ENCODE measurements at regions not wholly inside any gene's neighbourhood (a gene's known extent, or its start where the extent isn't known, plus 50 kb on each side); places are given as distances from the start of the nearest gene placed in this dataset.

DNA sequence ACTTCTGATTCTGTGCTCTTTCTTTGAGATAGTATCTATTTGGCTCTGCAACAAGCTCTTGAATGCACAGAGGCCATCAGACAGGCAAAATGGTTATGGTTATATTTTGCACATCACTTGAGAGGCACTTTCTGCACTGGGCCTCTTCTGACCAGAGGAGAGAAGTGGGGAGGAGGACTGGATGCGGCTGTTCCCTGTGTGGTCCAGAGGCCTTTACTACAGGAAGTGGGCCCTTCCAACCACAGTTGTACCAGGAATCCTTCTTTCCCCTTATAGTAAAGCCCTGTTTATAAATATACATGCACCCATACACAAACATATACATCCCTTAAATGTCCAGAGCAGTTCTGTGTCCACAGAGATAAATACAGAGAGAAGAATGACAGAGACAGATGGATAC, 182.7 kb upstream of the HHIP start:
- Histone ChIP-seq H3K79me1 (ENCODE audit: insufficient read depth, low read depth, low read length, poor library complexity, severe bottlenecking) (no peaks in the 10 kb centered on the region), H3K79me2 (ENCODE audit: insufficient read depth, low read length) (no peaks in the 10 kb centered on the region), H2BK5ac (ENCODE audit: insufficient read length, low read length) (no peak overlapping the region), H2AFZ (ENCODE audit: low read length) (no peak overlapping the region), H3K23me2 (ENCODE audit: insufficient read length, low read depth, low read length, poor library complexity, severe bottlenecking) (no peaks in the 10 kb centered on the region), H4K20me1 (ENCODE audit: control insufficient read depth, insufficient read depth, insufficient read length) (no peaks in the 10 kb centered on the region), H3K4me1 (ENCODE audit: insufficient read depth, low read length) (no peaks in the 10 kb centered on the region), H3K9me3 (ENCODE audit: control insufficient read depth, low read depth, low read length) (no peaks in the 10 kb centered on the region), H2BK20ac (ENCODE audit: low read depth, low read length, poor library complexity, severe bottlenecking) (no peak overlapping the region), H3K14ac (ENCODE audit: insufficient read depth, low read length) (no peak overlapping the region), H3K23ac (ENCODE audit: insufficient read length, low read depth, low read length) (no peak overlapping the region), H2BK120ac (ENCODE audit: low read depth, low read length, poor library complexity, severe bottlenecking) (no peak overlapping the region), H2AK5ac (ENCODE audit: insufficient read length, low read length) (no peak overlapping the region), H3K18ac (ENCODE audit: insufficient read length, low read depth, low read length) (no peak overlapping the region), H3T11ph (ENCODE audit: low read length) (no peak overlapping the region), H3K56ac (ENCODE audit: insufficient read length, low read depth, low read length) (no peak overlapping the region), H2BK15ac (ENCODE audit: low read depth, low read length) (no peak overlapping the region), H2BK12ac (ENCODE audit: insufficient read length, low read depth, low read length) (no peak overlapping the region), H3K27me3 (ENCODE audit: insufficient read depth, low read length) (no peaks in the 10 kb centered on the region), H3K27ac (ENCODE audit: insufficient read length, low read depth, low read length) (no peak overlapping the region), H4K8ac (replicated peaks; ENCODE audit: insufficient read length, low read depth, low read length) (no peak overlapping the region), H4K5ac (ENCODE audit: insufficient read length, low read depth, low read length) (no peak overlapping the region), H3K4me2 (ENCODE audit: insufficient read depth, insufficient read length, low read length) (no peak overlapping the region), H3K9ac (ENCODE audit: extremely low read depth, insufficient read length, low read length) (no peak overlapping the region), H4K91ac (ENCODE audit: insufficient read length, low read depth, low read length) (no peak overlapping the region), H3K4ac (ENCODE audit: low read depth, low read length) (no peak overlapping the region)
- H3K36me3 Mint-ChIP-seq (ENCODE audit: insufficient read depth in 1 of 3, low read depth in 3 of 3): no peaks in the 10 kb centered on the region
- H3K9me3 Mint-ChIP-seq: no peaks in the 10 kb centered on the region
- H3K27ac Mint-ChIP-seq: no peak overlapping the region
- no peaks in the 10 kb centered on the region for H3K4me1 Mint-ChIP-seq
- H3K27me3 Mint-ChIP-seq (ENCODE audit: low read depth): no peaks in the 10 kb centered on the region
- WGBS (ENCODE audit: extremely low coverage, insufficient read length, low lambda C conversion rate): no CpG with 5 or more reads among the region's 1 CpG
- DNase-seq: no peak
- H3K4me3 Mint-ChIP-seq: no peak overlapping the region
- TF ChIP-seq, protein P1, sequence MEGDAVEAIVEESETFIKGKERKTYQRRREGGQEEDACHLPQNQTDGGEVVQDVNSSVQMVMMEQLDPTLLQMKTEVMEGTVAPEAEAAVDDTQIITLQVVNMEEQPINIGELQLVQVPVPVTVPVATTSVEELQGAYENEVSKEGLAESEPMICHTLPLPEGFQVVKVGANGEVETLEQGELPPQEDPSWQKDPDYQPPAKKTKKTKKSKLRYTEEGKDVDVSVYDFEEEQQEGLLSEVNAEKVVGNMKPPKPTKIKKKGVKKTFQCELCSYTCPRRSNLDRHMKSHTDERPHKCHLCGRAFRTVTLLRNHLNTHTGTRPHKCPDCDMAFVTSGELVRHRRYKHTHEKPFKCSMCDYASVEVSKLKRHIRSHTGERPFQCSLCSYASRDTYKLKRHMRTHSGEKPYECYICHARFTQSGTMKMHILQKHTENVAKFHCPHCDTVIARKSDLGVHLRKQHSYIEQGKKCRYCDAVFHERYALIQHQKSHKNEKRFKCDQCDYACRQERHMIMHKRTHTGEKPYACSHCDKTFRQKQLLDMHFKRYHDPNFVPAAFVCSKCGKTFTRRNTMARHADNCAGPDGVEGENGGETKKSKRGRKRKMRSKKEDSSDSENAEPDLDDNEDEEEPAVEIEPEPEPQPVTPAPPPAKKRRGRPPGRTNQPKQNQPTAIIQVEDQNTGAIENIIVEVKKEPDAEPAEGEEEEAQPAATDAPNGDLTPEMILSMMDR (conservative IDR thresholded peaks at IDR 0.05): no peak
